ENCODE measurements at regions not wholly inside any gene's neighbourhood (a gene's known extent, or its start where the extent isn't known, plus 50 kb on each side); places are given as distances from the start of the nearest gene placed in this dataset.
"Not testable (repeated sequence)": the region's sequence is repeated elsewhere in the genome, so short reads cannot be mapped to it uniquely, and the experiment has no call there.

DNA sequence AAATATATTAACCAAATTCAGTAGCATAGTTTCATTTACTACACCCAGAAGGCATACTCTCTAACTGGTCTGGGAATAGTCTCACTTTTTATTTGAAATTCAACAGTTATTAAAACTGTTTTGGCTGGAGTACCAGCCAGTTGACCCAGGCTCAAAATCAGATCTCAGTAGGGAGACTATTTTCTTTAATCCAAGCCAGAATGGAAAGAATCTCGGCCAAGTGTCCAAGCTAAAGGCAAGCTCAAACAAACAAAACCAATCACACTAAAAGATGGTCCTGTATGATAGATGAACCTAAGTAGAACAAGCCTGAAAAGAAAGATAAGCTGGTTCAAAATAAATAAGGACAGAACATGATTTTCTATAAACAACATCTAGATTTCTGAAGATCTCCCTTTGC, 259.6 kb upstream of the POM121L12 start:
- no peak for DNase-seq

DNA sequence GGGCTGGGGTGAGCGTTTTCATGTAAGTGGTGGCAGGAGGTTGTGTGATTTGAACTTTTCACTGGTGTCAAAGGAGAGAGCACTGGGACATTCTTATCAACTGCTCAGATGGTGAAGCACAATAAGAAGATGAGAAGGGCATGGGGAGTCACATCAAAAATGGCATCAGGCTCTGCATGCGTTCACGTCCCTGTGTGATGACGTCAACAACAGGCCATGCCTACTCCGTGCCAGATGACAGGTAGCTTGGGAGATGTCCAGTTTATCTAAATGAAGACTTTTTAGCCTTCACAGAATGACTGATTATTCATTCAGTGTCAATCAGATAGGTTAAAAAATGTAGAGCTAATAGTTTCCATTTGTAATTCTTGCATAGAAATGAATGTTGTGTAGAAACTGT, 264.3 kb upstream of the POM121L12 start:
- no peak for DNase-seq

DNA sequence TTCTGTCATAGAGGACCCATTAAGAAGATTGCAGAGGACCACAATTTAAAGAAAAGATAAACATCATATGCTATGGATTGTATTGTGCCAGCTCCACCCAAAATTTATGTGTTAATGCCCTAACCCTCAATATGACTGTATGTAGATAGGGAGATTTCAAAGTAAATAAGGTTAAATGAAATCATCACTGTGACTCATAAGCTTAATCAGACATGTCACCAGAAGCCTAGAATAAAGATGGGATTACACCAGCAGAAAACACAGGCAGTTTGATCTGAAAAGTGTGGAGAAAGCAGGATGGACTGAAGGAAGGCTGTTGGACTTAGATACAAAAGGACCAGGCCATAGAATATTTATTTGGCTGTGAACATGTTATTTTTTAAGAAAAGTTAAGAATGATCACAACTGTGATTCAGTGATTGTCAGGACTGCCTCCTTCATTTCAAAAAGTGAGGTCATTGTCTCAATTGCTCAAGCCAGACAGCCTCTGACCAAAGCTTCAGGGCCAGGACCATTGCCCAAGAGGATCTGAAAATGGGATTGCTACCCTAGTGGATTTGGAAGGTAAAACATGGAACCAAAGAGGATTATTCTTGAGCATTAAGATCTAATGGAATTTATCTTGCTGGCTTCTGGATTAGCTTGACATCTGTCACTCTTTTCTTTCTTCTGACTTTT, 270.8 kb upstream of the POM121L12 start:
- no peak for DNase-seq

DNA sequence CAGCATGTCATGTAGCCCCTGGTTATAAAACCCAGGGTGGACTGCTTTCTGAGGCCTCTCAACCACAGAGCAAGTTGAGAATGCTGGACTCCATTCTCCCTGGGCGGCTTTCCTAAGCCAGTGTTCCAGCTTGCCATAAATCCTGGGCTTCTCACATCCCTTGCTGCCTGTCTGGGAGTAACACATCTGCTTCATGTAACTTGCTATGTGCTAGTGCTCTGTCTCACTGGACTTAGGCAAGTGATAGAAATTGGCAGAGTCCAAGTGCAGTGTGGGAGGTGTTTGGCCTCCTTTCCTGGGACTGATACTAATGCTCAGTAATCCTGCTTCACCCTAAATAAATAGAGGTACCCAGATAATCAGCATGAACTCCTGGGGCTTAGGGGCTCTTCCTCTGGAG, 277.1 kb upstream of the POM121L12 start:
- no peak for DNase-seq

DNA sequence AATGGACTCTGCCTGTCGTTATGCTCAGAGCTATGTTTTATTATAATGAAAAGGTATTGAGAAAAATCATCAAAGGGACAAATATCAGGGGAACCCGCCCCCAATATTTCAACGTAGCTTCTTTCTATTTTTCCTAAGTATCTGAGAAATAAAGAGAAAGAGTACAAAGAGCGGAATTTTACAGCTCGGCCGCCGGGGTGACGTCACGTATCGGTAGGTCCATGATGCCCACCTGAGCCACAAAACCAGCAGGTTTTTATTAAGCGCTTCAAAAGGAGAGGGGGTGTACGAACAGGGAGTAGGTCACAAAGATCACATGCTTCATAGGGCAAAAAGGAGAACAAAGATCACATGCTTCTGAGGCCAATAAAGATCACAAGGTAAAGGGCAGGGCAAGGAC, 281.6 kb upstream of the POM121L12 start:
- DNase-seq: no peak

DNA sequence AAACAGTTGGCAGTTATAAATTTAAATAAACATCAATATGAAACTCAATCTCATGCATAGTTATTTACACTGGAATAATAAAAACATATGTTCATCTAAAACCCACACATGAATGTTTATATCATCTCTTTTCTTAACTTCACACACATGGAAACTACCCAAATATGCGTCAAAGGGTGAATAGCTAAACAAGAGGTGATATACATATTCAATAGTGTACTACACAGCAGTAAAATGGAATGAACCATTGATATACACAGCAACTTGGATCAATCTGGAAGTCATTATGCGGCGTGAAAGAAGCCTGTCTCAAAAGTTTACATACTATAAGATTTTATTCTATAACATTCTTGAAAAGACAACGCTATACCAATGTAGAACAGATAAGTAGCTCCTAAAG, 282.5 kb upstream of the POM121L12 start:
- no peak for DNase-seq

DNA sequence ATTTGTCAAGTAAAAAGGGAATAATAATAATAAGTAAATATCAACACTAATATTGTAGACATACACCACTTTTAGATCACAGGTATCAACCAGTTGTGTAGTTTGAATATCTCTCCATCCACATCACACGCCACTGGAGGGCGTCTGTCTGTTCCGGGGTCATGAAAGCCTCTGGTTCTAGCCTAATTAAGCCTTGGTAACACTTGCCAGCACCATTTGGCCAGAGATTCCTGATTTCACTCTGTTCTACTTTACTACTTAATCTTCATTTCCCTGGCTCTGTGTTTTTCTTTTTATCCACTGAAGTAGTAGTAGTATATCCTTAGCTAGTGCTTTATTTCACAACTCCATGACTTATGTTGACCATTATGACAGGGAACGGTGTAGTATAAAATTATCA, 285.6 kb upstream of the POM121L12 start:
- no peak for DNase-seq

DNA sequence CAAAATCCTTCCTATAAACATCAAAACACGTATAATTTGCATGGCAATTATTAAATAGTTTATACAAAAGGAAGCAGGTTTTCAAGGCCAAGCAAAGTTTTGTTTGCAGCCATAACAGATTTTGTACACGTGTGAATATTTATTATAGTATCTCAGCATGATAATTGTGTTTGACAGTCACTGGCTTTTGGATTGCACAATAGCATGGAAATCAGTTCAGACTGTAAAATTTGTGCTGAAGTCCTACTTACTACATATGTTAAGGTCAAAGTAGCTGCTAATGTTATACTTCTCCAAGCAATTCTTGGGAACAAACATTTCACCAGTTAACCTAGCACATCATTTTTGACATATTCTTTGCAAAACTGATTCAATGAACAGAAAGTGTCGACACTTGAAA, 287.6 kb upstream of the POM121L12 start:
- DNase-seq: no peak

DNA sequence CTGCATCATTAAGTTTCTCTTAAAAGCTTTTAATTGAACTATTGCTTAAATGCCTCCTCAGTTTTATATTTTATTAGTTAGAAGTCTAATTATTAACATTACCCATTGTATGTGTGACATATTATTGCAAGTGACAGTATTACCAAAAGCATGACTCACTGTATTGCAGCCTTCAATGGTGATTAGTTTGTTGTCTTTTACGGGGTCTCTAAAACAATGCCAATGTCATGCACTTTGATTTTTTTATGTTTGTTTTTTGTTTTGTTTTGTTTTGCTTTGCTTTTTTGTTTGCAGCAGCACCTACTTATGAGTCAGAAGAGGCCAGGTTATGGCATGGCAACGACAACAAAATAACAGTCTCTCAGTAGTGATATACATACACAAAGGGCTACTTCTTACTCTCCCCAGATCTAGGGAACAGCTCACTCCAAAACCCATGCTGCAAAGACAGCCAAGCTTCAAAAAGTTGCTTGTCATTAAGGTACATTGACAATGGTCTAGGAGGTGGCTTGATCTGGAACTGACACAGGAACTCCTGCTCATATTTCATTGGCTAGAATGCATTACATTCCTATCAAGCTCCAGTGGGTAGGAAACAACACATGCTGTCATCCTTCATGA, 293.7 kb upstream of the POM121L12 start:
- no peak for DNase-seq

DNA sequence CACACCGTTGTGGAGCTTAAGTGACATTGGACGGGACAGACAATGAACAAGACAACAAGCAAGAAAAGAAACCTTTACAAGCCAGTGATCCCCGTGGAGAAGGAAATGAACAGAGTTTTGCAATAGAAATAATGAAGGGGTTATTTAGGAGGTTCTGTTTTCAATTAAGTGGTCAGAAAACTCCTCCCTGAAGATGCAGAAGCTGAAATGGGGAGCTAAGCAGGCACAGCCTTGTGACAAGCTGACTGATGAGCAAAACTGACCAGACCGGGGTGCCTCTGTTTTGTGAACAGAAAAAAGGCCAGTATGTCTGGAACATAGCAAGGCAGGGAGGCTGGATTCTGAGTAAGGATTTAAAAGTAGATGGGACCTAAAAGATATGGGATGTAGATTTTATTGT, 299.8 kb upstream of the POM121L12 start:
- no peak for DNase-seq

DNA sequence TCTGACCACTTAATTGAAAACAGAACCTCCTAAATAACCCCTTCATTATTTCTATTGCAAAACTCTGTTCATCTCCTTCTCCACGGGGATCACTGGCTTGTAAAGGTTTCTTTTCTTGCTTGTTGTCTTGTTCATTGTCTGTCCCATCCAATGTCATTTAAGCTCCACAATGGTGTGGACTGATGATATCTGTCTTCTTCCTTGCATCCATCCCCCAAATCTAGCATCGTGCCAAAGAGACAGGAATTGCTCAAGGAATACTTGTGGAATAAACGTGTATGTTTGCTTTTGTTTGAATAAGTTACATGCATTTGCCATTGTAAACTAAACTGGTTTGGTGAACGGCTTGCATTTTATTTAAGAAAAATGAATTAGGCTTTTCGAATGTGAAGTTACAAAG, 306.8 kb upstream of the POM121L12 start:
- DNase-seq: not testable (repeated sequence)

DNA sequence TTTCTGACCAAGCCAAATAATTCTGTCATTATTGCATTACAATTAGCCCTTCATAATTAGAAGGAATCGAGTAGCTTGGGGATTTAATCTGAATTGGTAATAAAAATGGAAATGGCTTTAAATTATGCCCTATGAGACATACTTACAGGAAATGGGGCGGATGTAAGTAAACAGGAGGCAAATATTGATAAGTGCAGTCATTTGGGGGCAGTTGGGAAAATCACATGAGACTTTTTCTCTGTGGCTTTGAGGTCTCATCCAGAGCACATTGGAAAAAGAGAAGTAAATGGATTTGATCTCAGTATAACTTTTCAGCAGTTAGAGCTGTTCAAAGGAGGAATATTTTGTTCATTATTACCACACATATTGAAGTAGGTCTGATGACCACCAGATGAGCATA, 307.8 kb upstream of the POM121L12 start:
- no peak for DNase-seq

DNA sequence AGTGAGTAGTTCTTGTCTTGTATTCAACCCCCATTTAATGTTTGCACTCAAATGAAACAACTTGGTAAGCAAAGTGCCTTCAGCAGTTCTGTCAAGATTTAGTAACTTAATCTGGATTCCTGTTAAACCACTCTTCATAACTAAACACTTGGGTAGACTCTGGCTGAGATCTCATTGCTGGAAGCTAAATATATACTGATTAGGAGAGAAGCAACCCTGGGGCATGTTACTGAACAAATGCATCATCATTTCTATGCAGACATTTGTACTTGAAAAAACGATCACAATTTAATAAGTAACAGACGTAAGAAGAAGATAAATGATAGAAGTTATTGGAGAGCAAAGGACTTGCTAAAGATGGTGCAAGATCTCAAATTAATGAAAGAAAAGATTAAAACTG, 308.4 kb upstream of the POM121L12 start:
- no peak for DNase-seq

DNA sequence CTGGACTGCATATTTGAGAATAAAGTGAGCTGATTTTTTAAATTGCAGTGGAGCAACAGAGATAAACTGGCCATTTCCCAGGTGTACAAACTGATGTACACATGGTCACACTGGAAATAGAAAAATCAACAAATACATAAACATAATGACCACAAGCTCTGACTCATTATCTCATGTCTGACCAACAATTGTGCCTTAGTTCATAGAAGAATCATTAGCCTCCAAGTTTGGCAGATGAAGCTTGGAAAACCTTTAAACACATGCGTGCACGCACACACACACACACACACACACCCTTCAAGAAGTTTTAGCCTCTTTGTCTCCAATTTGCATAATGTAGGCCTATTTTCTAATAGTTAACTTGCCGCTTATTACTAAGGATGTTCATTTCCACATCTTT, 308.9 kb upstream of the POM121L12 start:
- DNase-seq: no peak

DNA sequence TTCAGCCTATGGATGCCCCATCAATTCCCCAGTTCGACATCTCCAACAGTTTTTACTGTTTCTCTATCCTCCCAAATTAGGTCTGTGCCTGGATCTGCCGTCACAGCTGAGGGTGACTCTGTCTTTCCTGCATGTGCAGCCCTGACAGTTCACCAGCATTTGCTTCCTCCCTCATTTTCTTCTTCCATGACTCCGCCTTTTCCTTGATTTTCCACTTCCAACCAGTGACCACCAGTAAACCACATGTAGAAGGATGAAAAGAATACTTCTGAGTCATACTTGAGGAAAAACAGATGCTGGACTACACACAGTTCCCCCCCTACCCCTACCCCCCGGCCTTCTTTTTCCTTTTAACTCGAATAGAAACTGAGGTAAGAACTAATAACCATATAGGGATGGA, 311.8 kb upstream of the POM121L12 start:
- no peak for DNase-seq

DNA sequence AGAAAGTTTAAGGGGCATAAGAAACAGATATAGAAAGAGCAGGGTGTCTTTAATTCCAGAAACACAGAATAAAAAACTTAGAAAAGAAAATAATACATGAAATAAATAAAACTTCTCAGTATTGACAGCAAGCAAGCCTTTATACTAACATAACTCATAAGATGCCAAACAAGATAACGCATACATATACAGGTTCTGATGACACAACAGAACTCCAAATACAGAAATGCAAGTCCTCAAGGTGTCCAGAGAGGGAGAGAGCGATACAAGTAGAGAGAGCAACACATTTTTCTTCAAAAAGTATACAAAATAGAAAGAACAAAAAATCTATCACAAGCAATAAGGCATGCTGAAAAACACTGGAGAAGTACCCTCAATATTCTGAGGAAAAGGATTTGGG, 314.6 kb upstream of the POM121L12 start:
- DNase-seq: no peak

DNA sequence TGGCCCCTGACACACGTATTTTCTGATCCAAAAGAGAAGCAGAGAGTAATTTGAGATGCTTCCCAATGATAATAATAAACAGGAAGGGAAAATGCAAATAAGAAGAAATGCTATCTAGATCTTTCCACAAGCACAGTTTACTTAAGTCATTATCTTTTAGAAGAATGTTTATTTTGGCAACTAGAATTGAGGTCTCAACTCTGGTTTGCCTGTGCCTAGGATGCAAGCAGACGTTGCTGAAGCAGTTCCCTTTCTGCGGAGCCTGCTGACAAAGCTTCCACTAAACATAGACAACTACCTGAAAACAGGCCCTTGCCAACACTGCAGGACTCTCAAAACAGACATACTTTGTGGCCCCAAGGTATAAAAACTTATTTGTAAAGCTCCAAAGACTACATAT, 315.8 kb upstream of the POM121L12 start:
- peak; percentile 57 for DNase-seq

DNA sequence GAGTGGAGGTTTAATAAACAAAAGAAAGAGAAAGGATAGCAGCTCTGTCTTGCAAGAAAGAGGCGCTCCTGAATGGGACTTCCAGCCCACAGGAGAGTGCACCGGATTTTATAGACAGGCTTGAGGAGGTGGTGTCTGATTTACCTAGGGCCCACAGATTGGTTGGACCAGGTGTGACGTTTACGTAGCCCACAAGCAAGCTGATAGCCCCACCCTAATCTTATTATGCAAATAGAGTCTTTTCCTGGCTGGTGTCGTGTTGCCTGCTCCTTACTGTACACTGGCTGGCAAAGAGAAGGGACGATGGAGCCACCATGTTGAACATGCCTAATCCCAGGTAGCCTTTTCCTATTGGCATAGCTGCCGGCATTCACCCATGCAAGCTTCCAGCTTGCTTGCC, 319.7 kb upstream of the POM121L12 start:
- DNase-seq: peak; percentile 18

DNA sequence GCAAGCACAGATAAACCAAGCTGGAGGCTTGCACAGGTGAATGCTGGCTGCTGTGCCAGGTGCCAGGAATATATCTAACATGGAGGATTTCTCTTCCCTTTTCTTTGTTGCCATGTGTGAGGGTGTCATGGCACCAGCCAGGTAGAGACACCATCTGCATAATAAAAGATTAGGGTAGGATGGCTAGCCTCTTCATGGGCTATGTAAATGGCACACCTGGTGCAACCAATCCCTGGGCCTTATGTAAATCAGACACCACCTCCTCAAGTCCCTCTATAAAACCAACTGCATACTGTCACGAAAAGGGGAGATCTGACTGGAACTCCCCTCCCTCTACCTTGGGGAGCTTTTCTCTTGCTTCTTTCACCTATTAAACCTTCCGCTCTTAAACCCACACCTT, 322.5 kb upstream of the POM121L12 start:
- DNase-seq: no peak

DNA sequence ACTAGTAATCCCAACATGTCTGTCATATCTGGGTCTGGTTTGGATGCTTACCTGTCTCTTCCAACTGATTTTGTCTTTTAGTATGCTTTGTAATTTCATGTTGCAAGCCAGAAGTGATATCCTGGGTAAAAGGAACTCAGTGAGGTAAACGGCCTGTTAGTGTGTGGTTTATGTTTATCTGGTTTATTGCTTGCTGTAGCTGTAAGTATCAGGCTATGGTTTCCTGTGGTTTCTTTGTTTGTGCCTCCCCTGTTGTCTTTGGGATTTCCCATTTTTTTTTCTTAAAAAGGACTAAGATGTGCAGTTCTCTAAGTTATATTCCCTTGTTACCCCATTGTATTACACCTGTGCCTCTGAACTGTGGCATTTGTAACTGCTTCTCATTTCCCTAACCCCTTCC, 323.5 kb upstream of the POM121L12 start:
- no peak for DNase-seq

DNA sequence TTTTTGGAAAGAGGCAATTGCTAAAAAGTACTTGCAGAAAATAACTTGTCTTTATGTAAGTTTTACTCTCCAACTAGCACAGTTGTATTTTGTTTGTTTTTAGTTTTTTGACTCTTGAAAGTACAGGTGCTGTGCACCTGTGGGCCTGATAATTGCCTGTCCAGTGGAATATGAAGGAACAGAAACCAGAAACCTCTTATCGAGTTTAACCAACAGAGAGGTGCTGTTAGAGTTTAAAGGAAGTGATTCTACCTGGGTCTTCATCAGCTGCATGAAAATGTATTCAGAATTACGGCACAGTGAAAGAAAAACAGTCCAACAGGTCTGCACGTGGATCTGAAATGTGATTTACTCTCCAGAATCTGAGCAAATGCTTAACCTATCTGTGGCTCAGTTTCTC, 326.6 kb upstream of the POM121L12 start:
- no peak for DNase-seq

DNA sequence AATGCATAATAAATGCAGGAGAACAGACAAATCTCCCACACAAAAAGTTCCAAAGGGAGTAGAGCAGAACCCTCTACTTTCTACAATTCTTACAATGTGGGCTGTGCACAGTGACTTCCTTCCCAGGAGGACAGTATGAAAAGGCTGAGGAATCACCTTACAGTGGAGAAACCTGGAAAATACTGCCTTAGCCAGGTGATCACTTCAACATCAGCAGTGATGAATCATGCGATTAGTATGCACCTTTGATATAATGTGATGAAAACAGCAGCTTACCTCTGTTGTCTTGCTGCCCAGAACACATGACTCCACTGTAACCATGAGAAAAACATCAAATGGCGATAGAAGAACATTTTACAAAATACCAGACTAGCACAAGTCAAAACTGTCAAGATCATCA, 329.7 kb upstream of the POM121L12 start:
- no peak for DNase-seq

DNA sequence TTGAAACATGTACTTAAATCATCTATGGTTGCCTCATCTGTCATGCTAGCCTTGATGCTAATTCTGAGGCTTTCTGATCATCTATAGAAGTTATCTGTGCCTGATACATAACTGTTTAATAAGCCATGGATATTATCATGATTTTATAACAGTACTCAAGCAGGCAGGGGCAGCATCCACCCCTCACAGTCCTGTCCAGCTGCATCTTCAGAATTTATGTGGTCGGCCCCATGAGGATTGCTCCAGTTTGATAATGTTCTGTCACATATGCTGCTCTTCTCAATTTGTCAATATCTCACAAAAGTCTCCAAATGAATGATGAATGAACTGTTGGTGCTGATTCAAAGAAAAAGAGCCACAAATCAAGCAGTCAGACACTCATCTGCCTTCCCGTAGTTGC, 335.1 kb upstream of the POM121L12 start:
- DNase-seq: no peak

DNA sequence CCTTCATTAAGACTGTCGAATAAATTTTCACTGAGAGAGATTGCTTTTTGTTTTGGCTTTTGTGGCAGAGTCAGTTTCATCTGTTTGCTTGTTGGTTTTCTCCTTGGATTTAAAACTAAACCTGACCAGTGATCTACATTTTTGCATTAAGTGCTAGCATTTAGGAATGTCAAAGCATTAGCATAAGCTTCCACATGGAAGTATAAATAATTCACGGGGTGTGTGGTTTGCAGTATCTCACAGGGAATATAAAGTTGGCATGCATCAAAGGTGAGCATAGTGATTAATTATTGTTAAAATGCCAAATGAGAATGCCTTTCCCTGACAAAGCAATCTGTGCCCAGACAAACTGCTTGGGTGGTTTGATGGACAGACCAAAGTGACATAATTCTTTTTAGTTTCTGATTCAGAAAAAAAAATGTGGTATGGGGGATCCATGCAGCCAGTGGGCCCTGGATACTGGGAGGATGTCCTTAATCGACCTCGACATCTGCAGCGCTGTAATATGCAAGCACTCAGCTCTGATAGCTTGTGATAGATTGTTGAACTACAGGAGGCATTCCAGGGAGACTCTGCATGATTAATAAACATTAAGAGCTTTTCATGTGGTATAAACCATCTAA, 339.3 kb upstream of the POM121L12 start:
- no peak for DNase-seq

DNA sequence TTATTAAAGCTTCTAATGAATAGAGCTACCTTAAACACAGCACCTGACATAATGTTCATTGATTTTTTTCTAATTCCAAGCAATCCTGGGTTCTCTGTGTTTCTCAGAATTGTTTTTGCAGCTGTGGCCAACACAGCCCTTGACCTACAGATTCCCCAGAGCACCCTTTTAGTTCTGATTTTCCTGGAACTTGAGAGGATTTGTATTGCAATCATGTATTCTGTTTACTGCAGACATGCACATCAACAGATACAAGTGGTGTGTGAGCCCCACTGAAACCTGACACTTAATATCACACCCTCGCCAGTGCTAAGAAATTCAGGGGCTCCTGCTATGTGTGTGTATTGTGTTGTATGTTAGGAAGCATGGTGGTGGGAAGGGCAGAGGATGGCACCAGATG, 344.2 kb upstream of the POM121L12 start:
- DNase-seq: no peak

Measured in NCI-H1105 treated with DMSO at 0.1 percent for 48 hours (cell line).